ENCODE measurements at regions not wholly inside any gene's neighbourhood (a gene's known extent, or its start where the extent isn't known, plus 50 kb on each side); places are given as distances from the start of the nearest gene placed in this dataset.
"Not testable (repeated sequence)": the region's sequence is repeated elsewhere in the genome, so short reads cannot be mapped to it uniquely, and the experiment has no call there.

- not testable (repeated sequence) for TF ChIP-seq CTCF, EP300, POLR2A (IDR thresholded peaks at IDR 0.05)
These were observed 134.2 kb upstream of the SFSWAP start for GRCh38 chr12:131576734-131577133.
